Neural cell (in vitro differentiated cells): ENCODE measurements at regions not wholly inside any gene's neighbourhood (a gene's known extent, or its start where the extent isn't known, plus 50 kb on each side); places are given as distances from the start of the nearest gene placed in this dataset.

Source experiments
- H2AFZ ChIP-seq: fragments of 200-600, 300-800 bp; sonication (generic), shearing (Covaris generic); 2 replicates; pipeline ENCODE4 v1.6.0; 2014; ENCODE audit warnings: low read depth, mild to moderate bottlenecking, antibody characterized with exemption, low read length, moderate library complexity
- H3F3A ChIP-seq: fragments of 200-600 bp; shearing (Covaris generic); 2 replicates; pipeline ENCODE4 v1.6.1; 2016; ENCODE audit warnings: mild to moderate bottlenecking, moderate library complexity, mixed read lengths, antibody characterized with exemption, low read length; ENCODE audit not compliant: insufficient read depth, poor library complexity, severe bottlenecking
- H3K27ac ChIP-seq: fragments of 200-600, 300-800 bp; sonication (generic), shearing (Covaris generic); 2 replicates; pipeline ENCODE4 v1.5.1; 2014; ENCODE audit warnings: mild to moderate bottlenecking, low read length, moderate library complexity
- H3K27me3 ChIP-seq: fragments of 300-800, 200-600 bp; sonication (generic), shearing (Covaris generic); 2 replicates; pipeline ENCODE4 v1.6.0; 2014; ENCODE audit warnings: mild to moderate bottlenecking, low read depth, low read length, moderate library complexity; ENCODE audit not compliant: insufficient read depth
- H3K36me3 ChIP-seq: fragments of 300-800, 200-600 bp; sonication (generic), shearing (Covaris generic); 2 replicates; pipeline ENCODE4 v1.5.1; 2014; ENCODE audit warnings: mild to moderate bottlenecking, antibody characterized with exemption, low read length, moderate library complexity; ENCODE audit not compliant: insufficient read depth
- H3K4me2 ChIP-seq: fragments of 300-800, 200-600 bp; sonication (generic), shearing (Covaris generic); 2 replicates; pipeline ENCODE4 v1.6.0; 2014; ENCODE audit warnings: mild to moderate bottlenecking, low read length
- H3K4me3 ChIP-seq: fragments of 300-800, 200-600 bp; sonication (generic), shearing (Covaris generic); 2 replicates; pipeline ENCODE4 v1.5.1; 2014; ENCODE audit warnings: mild to moderate bottlenecking, low read length, moderate library complexity
- H3K79me2 ChIP-seq: fragments of 200-600 bp; shearing (Covaris generic); replicated peaks from 2 replicates; pipeline ENCODE4 v1.6.0; 2014; ENCODE audit warnings: mild to moderate bottlenecking, low read length, moderate library complexity; ENCODE audit not compliant: insufficient read depth
- H3K9ac ChIP-seq: fragments of 300-800, 200-600 bp; sonication (generic), shearing (Covaris generic); 2 replicates; pipeline ENCODE4 v1.6.1; 2016; ENCODE audit warnings: mild to moderate bottlenecking, low read length, mixed read lengths
- H3K9me2 ChIP-seq: fragments of 200-600 bp; shearing (Covaris generic); 2 replicates; pipeline ENCODE4 v1.6.1; 2016; ENCODE audit warnings: mild to moderate bottlenecking, low read length, mixed read lengths; ENCODE audit not compliant: insufficient read depth
- H3K9me3 ChIP-seq: fragments of 200-600, 300-800 bp; sonication (generic), shearing (Covaris generic); 2 replicates; pipeline ENCODE4 v1.6.1; 2016; ENCODE audit warnings: mild to moderate bottlenecking, mixed run types, low read length, moderate library complexity, mixed read lengths
- H4K20me1 ChIP-seq: fragments of 200-600 bp; shearing (Covaris generic); 2 replicates; pipeline ENCODE4 v1.6.1; 2016; ENCODE audit warnings: mild to moderate bottlenecking, mixed run types; ENCODE audit not compliant: insufficient read depth
- CTCF ChIP-seq: fragments of 450-650 bp; IDR thresholded peaks from 2 replicates; pipeline ENCODE4 v1.5.1; 2014; ENCODE audit warnings: antibody characterized with exemption, mild to moderate bottlenecking, moderate library complexity; ENCODE audit not compliant: poor library complexity, severe bottlenecking
- EP300 ChIP-seq: fragments of 450-650 bp; conservative IDR thresholded peaks from 2 replicates; pipeline ENCODE4 v1.6.1; 2014; ENCODE audit warnings: antibody characterized with exemption, mild to moderate bottlenecking, moderate library complexity; ENCODE audit not compliant: poor library complexity, severe bottlenecking
- EZH2 ChIP-seq: fragments of 200-600, 300-800 bp; shearing (Covaris generic), sonication (generic); IDR thresholded peaks from 2 replicates; pipeline ENCODE4 v1.6.1; 2014; ENCODE audit warnings: antibody characterized with exemption, low read length, borderline replicate concordance, mild to moderate bottlenecking; ENCODE audit not compliant: insufficient read depth, poor library complexity, severe bottlenecking
- MXI1 ChIP-seq: fragments of 450-650 bp; conservative IDR thresholded peaks from 2 replicates; pipeline ENCODE4 v1.6.1; 2014; ENCODE audit warnings: antibody characterized with exemption, mild to moderate bottlenecking; ENCODE audit not compliant: poor library complexity, severe bottlenecking
- POLR2AphosphoS5 ChIP-seq: IDR thresholded peaks from 2 replicates; pipeline ENCODE4 v1.6.1; 2012
- RAD21 ChIP-seq: fragments of 450-650 bp; conservative IDR thresholded peaks from 2 replicates; pipeline ENCODE4 v1.6.1; 2014; ENCODE audit warnings: antibody characterized with exemption, mild to moderate bottlenecking, moderate library complexity
- REST ChIP-seq: IDR thresholded peaks from 2 replicates; pipeline ENCODE4 v1.6.1; 2012; ENCODE audit warnings: borderline replicate concordance
- SMC3 ChIP-seq: fragments of 450-650 bp; conservative IDR thresholded peaks from 2 replicates; pipeline ENCODE4 v1.6.1; 2014; ENCODE audit warnings: antibody characterized with exemption, mild to moderate bottlenecking, moderate library complexity; ENCODE audit not compliant: poor library complexity
- TAF1 ChIP-seq: IDR thresholded peaks from 2 replicates; pipeline ENCODE4 v1.6.1; 2012; ENCODE audit warnings: low read depth

- Histone ChIP-seq H3K9ac (peak overlapping the region; percentile 9), H3K36me3 (no peaks in the 10 kb centered on the region), H2AFZ (no peak overlapping the region)
These were observed 490.4 kb upstream of the PROK2 start for GRCh38 chr3:72275331-72275751.

GRCh38 chr3:72274493-72275330, 489.8 kb upstream of the PROK2 start:
- H3K27ac ChIP-seq = peak overlapping the region; percentile 63
- no peaks in the 10 kb centered on the region for H3K9me2 ChIP-seq
- no peaks in the 10 kb centered on the region for H3K9me3 ChIP-seq
- H3K27me3 ChIP-seq = no peaks in the 10 kb centered on the region
- H3K4me3 ChIP-seq = peak overlapping the region; percentile 18
- no peak overlapping the region for H2AFZ ChIP-seq
- H3F3A ChIP-seq = no peaks in the 10 kb centered on the region
- no peak overlapping the region for H3K4me2 ChIP-seq
- no peaks in the 10 kb centered on the region for H4K20me1 ChIP-seq
- no peaks in the 10 kb centered on the region for H3K36me3 ChIP-seq
- no peak overlapping the region for H3K9ac ChIP-seq
- no peaks in the 10 kb centered on the region for H3K79me2 ChIP-seq
- no peak for TF ChIP-seq CTCF
- no peak for TF ChIP-seq POLR2AphosphoS5
- no peak for TF ChIP-seq RAD21
- TF ChIP-seq REST = no peak
- no peak for TF ChIP-seq EP300
- no peak for TF ChIP-seq TAF1

More at GRCh38 chr3:72275331-72275751, 490.4 kb upstream of the PROK2 start:
- no peaks in the 10 kb centered on the region for H3F3A ChIP-seq
- H3K9me3 ChIP-seq = no peaks in the 10 kb centered on the region
- H3K9me2 ChIP-seq = no peaks in the 10 kb centered on the region
- TF ChIP-seq REST (peak; percentile 64), RAD21 (no peak), EP300 (peak; percentile 39), EZH2 (no peak), MXI1 (peak; percentile 28), SMC3 (no peak), CTCF (no peak)
- no peak overlapping the region for H3K4me2 ChIP-seq
- no peaks in the 10 kb centered on the region for H3K79me2 ChIP-seq
- peak overlapping the region; percentile 63 for H3K27ac ChIP-seq
- H3K4me3 ChIP-seq = peak overlapping the region; percentile 18
- H3K27me3 ChIP-seq = no peaks in the 10 kb centered on the region
- H4K20me1 ChIP-seq = no peaks in the 10 kb centered on the region
